H1 (cell line): ENCODE measurements at regions not wholly inside any gene's neighbourhood (a gene's known extent, or its start where the extent isn't known, plus 50 kb on each side); places are given as distances from the start of the nearest gene placed in this dataset.

Experiments
- CTCF ChIA-PET: fragments of 300-600 bp; sonication (Branson Sonifier 250); formaldehyde crosslinking; loops from one replicate; lab custom pipeline; 2021; ENCODE audit not compliant: partially characterized antibody; lab: Charles Lee
- POLR2A ChIA-PET: fragments of 300-600 bp; sonication (Branson Sonifier 250); formaldehyde crosslinking; loops from one replicate; lab custom pipeline; 2021; ENCODE audit warnings: inconsistent platforms; ENCODE audit not compliant: partially characterized antibody; lab: Charles Lee
- DNase-seq, 2 experiments: peaks; one replicate each; pipeline versions ENCODE4 v3.0.0 to v3.0.0-alpha.2; 2010 to 2022; ENCODE audit warnings: low spot score in 2 of 2, low read depth in 1 of 2, mixed read lengths in 1 of 2
- FAIRE-seq: peaks from 2 replicates; lab custom pipeline; 2011; peaks lifted over from hg19 to GRCh38; lab: Jason Lieb, UNC
- H2AFZ ChIP-seq: 2 replicates; pipeline ENCODE4 v1.8.1; 2012; ENCODE audit warnings: low read length, inconsistent platforms
- H2AK5ac ChIP-seq: 2 replicates; pipeline ENCODE4 v1.6.1; 2013; ENCODE audit warnings: low read depth, low read length
- H2BK120ac ChIP-seq: replicated peaks from 2 replicates; pipeline ENCODE3; 2013; ENCODE audit warnings: low read depth, low read length, inconsistent platforms
- H2BK12ac ChIP-seq: 2 replicates; pipeline ENCODE4 v1.6.1; 2013; ENCODE audit warnings: low read depth, low read length
- H2BK15ac ChIP-seq: 2 replicates; pipeline ENCODE4 v1.6.1; 2013; ENCODE audit warnings: low read length
- H2BK20ac ChIP-seq: 2 replicates; pipeline ENCODE4 v1.6.1; 2013; ENCODE audit warnings: low read length
- H2BK5ac ChIP-seq: 2 replicates; pipeline ENCODE4 v1.6.1; 2013; ENCODE audit warnings: low read depth, low read length
- H3K14ac ChIP-seq: 2 replicates; pipeline ENCODE4 v1.6.1; 2013; ENCODE audit warnings: inconsistent platforms; ENCODE audit not compliant: insufficient read length
- H3K18ac ChIP-seq: 2 replicates; pipeline ENCODE4 v1.6.1; 2013; ENCODE audit warnings: low read length; ENCODE audit errors: extremely low read depth
- H3K23ac ChIP-seq: 2 replicates; pipeline ENCODE4 v1.6.1; 2013; ENCODE audit warnings: inconsistent platforms; ENCODE audit not compliant: insufficient read length
- H3K23me2 ChIP-seq: 2 replicates; pipeline ENCODE4 v1.6.1; 2013; ENCODE audit warnings: low read depth, low read length
- H3K27ac ChIP-seq: 2 replicates; pipeline ENCODE4 v1.6.1; 2011; ENCODE audit warnings: low read depth, low read length, inconsistent platforms
- H3K27me3 ChIP-seq, 4 experiments: replicated peaks in 1 of 4; 1 replicate in 1 of 4; 2 replicates in 3 of 4; pipeline versions ENCODE4 v1.6.1 to v1.8.1; 2011 to 2013; ENCODE audit warnings: low read length in 3 of 4, mild to moderate bottlenecking in 3 of 4, inconsistent platforms in 2 of 4, mixed read lengths in 2 of 4, moderate library complexity in 1 of 4; ENCODE audit not compliant: control insufficient read depth in 3 of 4, insufficient read depth in 3 of 4; ENCODE audit errors: extremely low read depth in 1 of 4
- H3K36me3 ChIP-seq, 4 experiments: 2 replicates each; pipeline versions ENCODE4 v1.6.1 to v1.8.1; 2011 to 2013; ENCODE audit warnings: mild to moderate bottlenecking in 4 of 4, low read length in 3 of 4, moderate library complexity in 2 of 4, control low read depth in 1 of 4, inconsistent platforms in 1 of 4; ENCODE audit not compliant: insufficient read depth in 4 of 4, control insufficient read depth in 2 of 4
- H3K4ac ChIP-seq: replicated peaks from 2 replicates; pipeline ENCODE3; 2013; ENCODE audit warnings: low read length, low read depth, mixed read lengths, inconsistent platforms; ENCODE audit not compliant: insufficient read length
- H3K4me1 ChIP-seq, 4 experiments: replicated peaks in 1 of 4; 1 replicate in 1 of 4; 2 replicates in 3 of 4; pipeline versions ENCODE4 v1.6.1 to v1.8.1; 2011 to 2013; ENCODE audit warnings: low read length in 3 of 4, inconsistent platforms in 2 of 4, mixed read lengths in 1 of 4; ENCODE audit not compliant: insufficient read depth in 4 of 4, control insufficient read depth in 3 of 4
- H3K4me2 ChIP-seq, 2 experiments: 2 replicates each; pipeline versions ENCODE4 v1.6.1 to v1.8.1; 2011 to 2013; ENCODE audit warnings: low read depth in 2 of 2, low read length in 2 of 2, control low read depth in 1 of 2, inconsistent platforms in 1 of 2, mild to moderate bottlenecking in 1 of 2; ENCODE audit not compliant: insufficient read depth in 1 of 2
- H3K4me3 ChIP-seq, 4 experiments: fragments of 200-600, 300-600 bp in 1 of 4; sonication (generic), shearing (Covaris generic), sonication (Bioruptor Twin) in 1 of 4; 2 replicates each; pipeline versions ENCODE4 v1.5.1 to v1.8.1; 2011 to 2016; ENCODE audit warnings: low read length in 4 of 4, low read depth in 3 of 4, control low read depth in 2 of 4, inconsistent platforms in 2 of 4, mild to moderate bottlenecking in 2 of 4, mixed read lengths in 1 of 4, moderate library complexity in 1 of 4; ENCODE audit not compliant: insufficient read depth in 2 of 4; ENCODE audit errors: extremely low read depth in 1 of 4
- H3K56ac ChIP-seq: replicated peaks from 2 replicates; pipeline ENCODE3; 2013; ENCODE audit warnings: low read depth, mild to moderate bottlenecking, mixed read lengths, low read length, inconsistent platforms; ENCODE audit not compliant: insufficient read length
- H3K79me1 ChIP-seq: 2 replicates; pipeline ENCODE4 v1.6.1; 2013; ENCODE audit warnings: low read depth, low read length, control low read depth
- H3K79me2 ChIP-seq, 2 experiments: 2 replicates each; pipeline versions ENCODE4 v1.6.1 to v1.8.1; 2012 to 2013; ENCODE audit warnings: low read length in 2 of 2, mild to moderate bottlenecking in 2 of 2, inconsistent platforms in 1 of 2; ENCODE audit not compliant: insufficient read depth in 2 of 2, control insufficient read depth in 1 of 2
- H3K9ac ChIP-seq, 4 experiments: replicated peaks in 1 of 4; 1 replicate in 1 of 4; 2 replicates in 3 of 4; pipeline versions ENCODE4 v1.6.1 to v1.8.1; 2011 to 2013; ENCODE audit warnings: low read depth in 3 of 4, low read length in 3 of 4, control low read depth in 2 of 4, mild to moderate bottlenecking in 2 of 4, moderate library complexity in 2 of 4, inconsistent platforms in 1 of 4; ENCODE audit errors: extremely low read depth in 1 of 4
- H3K9me3 ChIP-seq, 2 experiments: 2 replicates each; pipeline versions ENCODE4 v1.6.1 to v1.8.1; 2012 to 2013; ENCODE audit warnings: mild to moderate bottlenecking in 2 of 2, moderate library complexity in 2 of 2, control low read depth in 1 of 2, inconsistent platforms in 1 of 2, low read depth in 1 of 2, low read length in 1 of 2, mixed read lengths in 1 of 2; ENCODE audit not compliant: insufficient read depth in 2 of 2
- H4K20me1 ChIP-seq, 2 experiments: replicated peaks in 1 of 2; 2 replicates each; pipeline versions ENCODE3 to v1.8.1; 2011 to 2013; ENCODE audit warnings: inconsistent platforms in 2 of 2, low read length in 2 of 2, mild to moderate bottlenecking in 1 of 2; ENCODE audit not compliant: insufficient read depth in 2 of 2, control insufficient read depth in 1 of 2
- H4K5ac ChIP-seq: 2 replicates; pipeline ENCODE4 v1.6.1; 2013; ENCODE audit warnings: low read length, low read depth, mixed read lengths, inconsistent platforms; ENCODE audit not compliant: insufficient read length
- H4K8ac ChIP-seq: 2 replicates; pipeline ENCODE4 v1.8.0; 2013; ENCODE audit warnings: mild to moderate bottlenecking, moderate library complexity, low read length, inconsistent platforms; ENCODE audit not compliant: insufficient read depth; ENCODE audit errors: extremely low read depth
- H4K91ac ChIP-seq: replicated peaks from 2 replicates; pipeline ENCODE3; 2013; ENCODE audit warnings: low read length, mixed read lengths, inconsistent platforms; ENCODE audit not compliant: insufficient read length
- SIN3A ChIP-seq, 2 experiments: IDR thresholded peaks in 1 of 2; conservative IDR thresholded peaks in 1 of 2; 2 replicates each; pipeline ENCODE4 v1.6.1; 2011 to 2012; ENCODE audit warnings: low read length in 2 of 2, improper control_type of control experiment in 1 of 2, low read depth in 1 of 2, mild to moderate bottlenecking in 1 of 2
- TAF7 ChIP-seq: optimal IDR thresholded peaks from 2 replicates; pipeline ENCODE3; 2011; ENCODE audit warnings: low read depth, mild to moderate bottlenecking, inconsistent platforms, low read length, moderate library complexity, borderline replicate concordance
- ZNF274 ChIP-seq: IDR thresholded peaks from 2 replicates; pipeline ENCODE4 v1.7.0; 2012; ENCODE audit warnings: low read length, borderline replicate concordance; ENCODE audit errors: extremely low read depth
- TF ChIP-seq, protein P1 (sequence below), 3 experiments: IDR thresholded peaks; 1 replicate in 2 of 3; 2 replicates in 1 of 3; pipeline versions ENCODE4 v1.5.1 to v1.6.1; 2011; ENCODE audit warnings: low read length in 3 of 3, mild to moderate bottlenecking in 3 of 3, inconsistent platforms in 2 of 3, low read depth in 1 of 3, moderate library complexity in 1 of 3; ENCODE audit not compliant: insufficient read depth in 1 of 3; ENCODE audit errors: control extremely low read depth in 1 of 3

- Histone ChIP-seq H3K4ac (no peak overlapping the region), H3K56ac (no peak overlapping the region), H4K5ac (no peak overlapping the region), H3K23me2 (no peaks in the 10 kb centered on the region), H4K20me1 (no peaks in the 10 kb centered on the region), H3K9me3 (no peaks in the 10 kb centered on the region), H3K9ac (no peak overlapping the region), H3K79me1 (no peaks in the 10 kb centered on the region), H3K23ac (no peak overlapping the region), H2AFZ (no peak overlapping the region), H3K27ac (no peak overlapping the region), H3K14ac (no peak overlapping the region), H3K36me3 (no peaks in the 10 kb centered on the region), H3K4me2 (no peak overlapping the region), H3K4me3 (no peak overlapping the region), H3K79me2 (no peaks in the 10 kb centered on the region), H2BK12ac (no peak overlapping the region), H2BK20ac (no peak overlapping the region), H2BK15ac (no peak overlapping the region), H3K18ac (no peak overlapping the region), H2BK120ac (no peak overlapping the region), H3K27me3 (no peaks in the 10 kb centered on the region), H4K8ac (no peak overlapping the region), H2AK5ac (no peak overlapping the region), H2BK5ac (no peak overlapping the region), H3K4me1 (no peaks in the 10 kb centered on the region), H4K91ac (no peak overlapping the region)
- POLR2A ChIA-PET, result no interaction called here
- DNase-seq (no peak), FAIRE-seq (no peak)
- CTCF ChIA-PET, result no interaction called here
- TF ChIP-seq, protein P1, sequence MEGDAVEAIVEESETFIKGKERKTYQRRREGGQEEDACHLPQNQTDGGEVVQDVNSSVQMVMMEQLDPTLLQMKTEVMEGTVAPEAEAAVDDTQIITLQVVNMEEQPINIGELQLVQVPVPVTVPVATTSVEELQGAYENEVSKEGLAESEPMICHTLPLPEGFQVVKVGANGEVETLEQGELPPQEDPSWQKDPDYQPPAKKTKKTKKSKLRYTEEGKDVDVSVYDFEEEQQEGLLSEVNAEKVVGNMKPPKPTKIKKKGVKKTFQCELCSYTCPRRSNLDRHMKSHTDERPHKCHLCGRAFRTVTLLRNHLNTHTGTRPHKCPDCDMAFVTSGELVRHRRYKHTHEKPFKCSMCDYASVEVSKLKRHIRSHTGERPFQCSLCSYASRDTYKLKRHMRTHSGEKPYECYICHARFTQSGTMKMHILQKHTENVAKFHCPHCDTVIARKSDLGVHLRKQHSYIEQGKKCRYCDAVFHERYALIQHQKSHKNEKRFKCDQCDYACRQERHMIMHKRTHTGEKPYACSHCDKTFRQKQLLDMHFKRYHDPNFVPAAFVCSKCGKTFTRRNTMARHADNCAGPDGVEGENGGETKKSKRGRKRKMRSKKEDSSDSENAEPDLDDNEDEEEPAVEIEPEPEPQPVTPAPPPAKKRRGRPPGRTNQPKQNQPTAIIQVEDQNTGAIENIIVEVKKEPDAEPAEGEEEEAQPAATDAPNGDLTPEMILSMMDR (IDR thresholded peaks at IDR 0.05; ENCODE audit: control extremely low read depth in 1 of 3, insufficient read depth in 1 of 3, low read depth in 1 of 3, low read length in 3 of 3), result no peak
- no peak for TF ChIP-seq SIN3A (conservative IDR thresholded peaks at IDR 0.05 in 1 of 2, IDR thresholded peaks at IDR 0.05 in 1 of 2; ENCODE audit: low read depth in 1 of 2, low read length in 2 of 2)
- TF ChIP-seq TAF7, result no peak
- no peak for TF ChIP-seq ZNF274
Measured at GRCh38 chr11:109511598-109511997, 89.6 kb downstream of the C11orf87 start.
